ENCODE measurements at regions not wholly inside any gene's neighbourhood (a gene's known extent, or its start where the extent isn't known, plus 50 kb on each side); places are given as distances from the start of the nearest gene placed in this dataset.
"Not testable (repeated sequence)": the region's sequence is repeated elsewhere in the genome, so short reads cannot be mapped to it uniquely, and the experiment has no call there.

- 90% methylated on average over 7 of the region's 7 CpGs for WGBS (ENCODE audit: insufficient coverage, low coverage, low lambda C conversion rate, missing lambda C conversion rate)
- ATAC-seq; H3K4me1 ChIP-seq; H3K4me3 ChIP-seq; H3K27me3 ChIP-seq; H3K36me3 ChIP-seq; H3K27ac ChIP-seq; H3K9me3 ChIP-seq; intact Hi-C loops (cut with DNase I); DNase-seq: not testable (repeated sequence)
These were observed 52.3 kb downstream of the SEPTIN7 start for GRCh38 chr7:35853194-35853593.

GRCh38 chr7:35854311-35854710 is 53.5 kb downstream of the SEPTIN7 start:
- Histone ChIP-seq H3K36me3 (no peaks in the 10 kb centered on the region), H3K27me3 (no peaks in the 10 kb centered on the region), H3K9me3 (no peaks in the 10 kb centered on the region), H3K27ac (no peak overlapping the region), H3K4me3 (no peak overlapping the region), H3K4me1 (no peaks in the 10 kb centered on the region)
- WGBS (ENCODE audit: insufficient coverage, low coverage, low lambda C conversion rate, missing lambda C conversion rate): 90% methylated on average over 1 of the region's 1 CpG
- no peak for ATAC-seq
- intact Hi-C loops (cut with DNase I): no loop called here
- DNase-seq: no peak
- no peak for TF ChIP-seq POLR2A (IDR thresholded peaks at IDR 0.05)
- TF ChIP-seq CTCF (IDR thresholded peaks at IDR 0.05): no peak

GRCh38 chr7:35856175-35856574 is 55.3 kb downstream of the SEPTIN7 start:
- no peak for ATAC-seq

GRCh38 chr7:35860664-35861063 is 59.8 kb downstream of the SEPTIN7 start:
- Histone ChIP-seq H3K4me3 (no peak overlapping the region), H3K4me1 (no peaks in the 10 kb centered on the region), H3K27ac (no peak overlapping the region), H3K27me3 (no peaks in the 10 kb centered on the region), H3K36me3 (peaks cover 0 to 6% (median 0%) of the 10 kb centered on the region in 4 donors), H3K9me3 (no peaks in the 10 kb centered on the region)
- intact Hi-C loops (cut with DNase I): no loop called here
- ATAC-seq: no peak
- TF ChIP-seq POLR2A (IDR thresholded peaks at IDR 0.05) (no peak), CTCF (IDR thresholded peaks at IDR 0.05) (no peak)
- WGBS (ENCODE audit: insufficient coverage, low coverage, low lambda C conversion rate, missing lambda C conversion rate): 92% methylated on average over 1 of the region's 1 CpG
- DNase-seq: no peak

More at GRCh38 chr7:35856175-35856574, 55.3 kb downstream of the SEPTIN7 start:
- no peak overlapping the region for H3K4me3 ChIP-seq
- 63% methylated on average over 4 of the region's 4 CpGs for WGBS (ENCODE audit: insufficient coverage, low coverage, low lambda C conversion rate, missing lambda C conversion rate)
- DNase-seq: no peak
- no peak for TF ChIP-seq CTCF (IDR thresholded peaks at IDR 0.05)
- no peak for TF ChIP-seq POLR2A (IDR thresholded peaks at IDR 0.05)
- no peaks in the 10 kb centered on the region for H3K9me3 ChIP-seq
- intact Hi-C loops (cut with DNase I): no loop called here
- H3K36me3 ChIP-seq: no peaks in the 10 kb centered on the region
- no peak overlapping the region for H3K27ac ChIP-seq
- no peaks in the 10 kb centered on the region for H3K4me1 ChIP-seq
- no peaks in the 10 kb centered on the region for H3K27me3 ChIP-seq

- TF ChIP-seq POLR2A (IDR thresholded peaks at IDR 0.05) (no peak), CTCF (IDR thresholded peaks at IDR 0.05) (no peak)
- Histone ChIP-seq H3K4me1 (no peaks in the 10 kb centered on the region), H3K36me3 (peaks cover 0 to 10% (median 0%) of the 10 kb centered on the region in 4 donors), H3K4me3 (no peak overlapping the region), H3K9me3 (no peaks in the 10 kb centered on the region), H3K27ac (no peak overlapping the region), H3K27me3 (no peaks in the 10 kb centered on the region)
- ATAC-seq (no peak), DNase-seq (no peak)
- WGBS (ENCODE audit: insufficient coverage, low coverage, low lambda C conversion rate, missing lambda C conversion rate): 86% methylated on average over 3 of the region's 3 CpGs
- intact Hi-C loops (cut with DNase I): no loop called here
These were observed 64.4 kb downstream of the SEPTIN7 start for GRCh38 chr7:35865287-35865686.
